Globus pallidus (tissue), 1 donor: ENCODE measurements at regions not wholly inside any gene's neighbourhood (a gene's known extent, or its start where the extent isn't known, plus 50 kb on each side); places are given as distances from the start of the nearest gene placed in this dataset.

ENCODE experiments used
- DNase-seq: peaks from one replicate; pipeline ENCODE4 v3.0.0-alpha.2; 2015; ENCODE audit warnings: low spot score

- DNase-seq, result no peak
Observed at GRCh38 chr12:90078344-90078743, 369.7 kb upstream of the ATP2B1 start.

- DNase-seq, result no peak
Observed at GRCh38 chr12:90077756-90078155, 369.1 kb upstream of the ATP2B1 start.

- DNase-seq, result no peak
Observed at GRCh38 chr12:90076851-90077319, 368.2 kb upstream of the ATP2B1 start.

- DNase-seq, result no peak
Observed at GRCh38 chr12:90075685-90076084, 367.0 kb upstream of the ATP2B1 start.

- no peak for DNase-seq
Observed at GRCh38 chr12:90074086-90074485, 365.4 kb upstream of the ATP2B1 start.

GRCh38 chr12:90071996-90072395 is 363.4 kb upstream of the ATP2B1 start:
- DNase-seq, result no peak

GRCh38 chr12:90069711-90070110 is 361.1 kb upstream of the ATP2B1 start:
- no peak for DNase-seq

GRCh38 chr12:90067791-90068190 is 359.2 kb upstream of the ATP2B1 start:
- no peak for DNase-seq

- DNase-seq, result no peak
Observed at GRCh38 chr12:90064852-90065801, 356.5 kb upstream of the ATP2B1 start.

- no peak for DNase-seq
Observed at GRCh38 chr12:90062799-90063198, 354.2 kb upstream of the ATP2B1 start.

- no peak for DNase-seq
Observed at GRCh38 chr12:90061809-90062208, 353.2 kb upstream of the ATP2B1 start.

- DNase-seq, result no peak
Observed at GRCh38 chr12:90060031-90060430, 351.4 kb upstream of the ATP2B1 start.

- DNase-seq, result no peak
Observed at GRCh38 chr12:90058704-90059103, 350.1 kb upstream of the ATP2B1 start.

GRCh38 chr12:90055071-90055470 is 346.4 kb upstream of the ATP2B1 start:
- no peak for DNase-seq

GRCh38 chr12:90048918-90049317 is 340.3 kb upstream of the ATP2B1 start:
- no peak for DNase-seq

GRCh38 chr12:90045559-90045958 is 336.9 kb upstream of the ATP2B1 start:
- DNase-seq, result no peak

- no peak for DNase-seq
Observed at GRCh38 chr12:90044069-90044468, 335.4 kb upstream of the ATP2B1 start.

GRCh38 chr12:90042920-90043641 is 334.4 kb upstream of the ATP2B1 start:
- DNase-seq, result no peak

- no peak for DNase-seq
Observed at GRCh38 chr12:90038289-90038688, 329.7 kb upstream of the ATP2B1 start.

GRCh38 chr12:90037740-90038139 is 329.1 kb upstream of the ATP2B1 start:
- DNase-seq, result no peak

GRCh38 chr12:90036637-90037036 is 328.0 kb upstream of the ATP2B1 start:
- no peak for DNase-seq

- DNase-seq, result no peak
Observed at GRCh38 chr12:90030726-90031125, 322.1 kb upstream of the ATP2B1 start.

GRCh38 chr12:90029317-90029716 is 320.7 kb upstream of the ATP2B1 start:
- no peak for DNase-seq
